SK-N-SH treated with all-trans-retinoic acid at 6 μM for 48 hours (cell line): ENCODE measurements at regions not wholly inside any gene's neighbourhood (a gene's known extent, or its start where the extent isn't known, plus 50 kb on each side); places are given as distances from the start of the nearest gene placed in this dataset.

Experiments used
- ATAC-seq: fragments of 200-7000 bp; cut with Tn5 transposase; 3 replicates; pipeline ENCODE4 v1.9.1; 2020; ENCODE audit warnings: mild to moderate bottlenecking, moderate library complexity
- ARNTL ChIP-seq: fragments of 450-650 bp; formaldehyde crosslinking; IDR thresholded peaks from 2 replicates; pipeline ENCODE4 v1.5.0; 2020; ENCODE audit warnings: low read depth, mild to moderate bottlenecking, moderate library complexity, borderline replicate concordance
- BACH2 ChIP-seq: fragments of 250-450 bp; sonication (Bioruptor Pico); IDR thresholded peaks from 2 replicates; pipeline ENCODE4 v1.9.0; 2021; ENCODE audit warnings: mild to moderate bottlenecking, borderline replicate concordance
- CSDC2 ChIP-seq: fragments of 250-450 bp; sonication (Bioruptor Pico); IDR thresholded peaks from 2 replicates; pipeline ENCODE4 v1.5.0; 2020; ENCODE audit warnings: mild to moderate bottlenecking, moderate library complexity
- CSRNP3 ChIP-seq: fragments of 250-450 bp; sonication (Bioruptor Pico); IDR thresholded peaks from 2 replicates; pipeline ENCODE4 v1.5.1; 2021; ENCODE audit warnings: mild to moderate bottlenecking, moderate library complexity
- ESRRG ChIP-seq: fragments of 250-450 bp; sonication (Bioruptor Pico); IDR thresholded peaks from 2 replicates; pipeline ENCODE4 v1.6.1; 2021; ENCODE audit warnings: mild to moderate bottlenecking
- GLIS3 ChIP-seq: fragments of 250-450 bp; sonication (Bioruptor Pico); IDR thresholded peaks from 2 replicates; pipeline ENCODE4 v1.5.0; 2020; ENCODE audit warnings: mild to moderate bottlenecking, moderate library complexity
- OSR1 ChIP-seq: fragments of 250-450 bp; sonication (Bioruptor Pico); IDR thresholded peaks from 2 replicates; pipeline ENCODE4 v1.8.0; 2022; ENCODE audit warnings: moderate library complexity, mild to moderate bottlenecking, inconsistent platforms
- PATZ1 ChIP-seq: fragments of 250-450 bp; sonication (Bioruptor Pico); IDR thresholded peaks from 2 replicates; pipeline ENCODE4 v1.8.0; 2020; ENCODE audit warnings: mild to moderate bottlenecking, moderate library complexity, borderline replicate concordance
- POU6F1 ChIP-seq: fragments of 250-450 bp; sonication (Bioruptor Pico); IDR thresholded peaks from 2 replicates; pipeline ENCODE4 v1.8.0; 2021; ENCODE audit warnings: low read depth, mild to moderate bottlenecking, moderate library complexity, borderline replicate concordance
- RARB ChIP-seq: fragments of 250-450 bp; sonication (Bioruptor Pico); IDR thresholded peaks from 2 replicates; pipeline ENCODE4 v1.8.0; 2021; ENCODE audit warnings: mild to moderate bottlenecking, moderate library complexity
- SNAI2 ChIP-seq: fragments of 250-450 bp; sonication (Bioruptor Pico); IDR thresholded peaks from 2 replicates; pipeline ENCODE4 v1.5.0; 2020; ENCODE audit warnings: mild to moderate bottlenecking, moderate library complexity
- TOX ChIP-seq: fragments of 250-450 bp; sonication (Bioruptor Pico); IDR thresholded peaks from 2 replicates; pipeline ENCODE4 v1.8.0; 2021; ENCODE audit warnings: mild to moderate bottlenecking, moderate library complexity, borderline replicate concordance
- TSHZ2 ChIP-seq: fragments of 250-450 bp; sonication (Bioruptor Pico); IDR thresholded peaks from 2 replicates; pipeline ENCODE4 v1.5.0; 2020; ENCODE audit warnings: mild to moderate bottlenecking, moderate library complexity
- ZC3H10 ChIP-seq: fragments of 250-450 bp; sonication (Bioruptor Pico); IDR thresholded peaks from 2 replicates; pipeline ENCODE4 v1.5.1; 2021; ENCODE audit warnings: mild to moderate bottlenecking, moderate library complexity
- ZFP3 ChIP-seq: fragments of 250-450 bp; sonication (Bioruptor Pico); IDR thresholded peaks from 2 replicates; pipeline ENCODE4 v1.5.0; 2020; ENCODE audit warnings: mild to moderate bottlenecking, moderate library complexity
- ZFP30 ChIP-seq: fragments of 450-650 bp; formaldehyde crosslinking; IDR thresholded peaks from 2 replicates; pipeline ENCODE4 v1.5.0; 2022; ENCODE audit warnings: mild to moderate bottlenecking, moderate library complexity
- ZNF565 ChIP-seq: fragments of 450-650 bp; formaldehyde crosslinking; conservative IDR thresholded peaks from 2 replicates; pipeline ENCODE4 v1.5.0; 2020; ENCODE audit warnings: low read depth, mild to moderate bottlenecking, moderate library complexity
- ZNF70 ChIP-seq: fragments of 450-650 bp; formaldehyde crosslinking; IDR thresholded peaks from 2 replicates; pipeline ENCODE4 v1.5.0; 2020; ENCODE audit warnings: mild to moderate bottlenecking, moderate library complexity
- ZNF8 ChIP-seq: fragments of 450-650 bp; formaldehyde crosslinking; IDR thresholded peaks from 2 replicates; pipeline ENCODE4 v1.5.0; 2020; ENCODE audit warnings: mild to moderate bottlenecking, moderate library complexity

- TF ChIP-seq TSHZ2 (CRISPR knock-in tag), result no peak
- TF ChIP-seq ZNF565 (CRISPR knock-in tag), result no peak
- TF ChIP-seq POU6F1 (CRISPR knock-in tag), result no peak
- no peak for TF ChIP-seq ZC3H10 (CRISPR knock-in tag)
- TF ChIP-seq CSDC2, result no peak
- TF ChIP-seq ZNF70 (CRISPR knock-in tag), result no peak
Measured at GRCh38 chr4:188206783-188207182, 67.5 kb downstream of the TRIML1 start (continued).

- no peak for ATAC-seq
Measured at GRCh38 chr4:188214861-188215260, 75.6 kb downstream of the TRIML1 start.

GRCh38 chr4:188218392-188218791 lies 79.2 kb downstream of the TRIML1 start:
- TF ChIP-seq ESRRG (CRISPR knock-in tag) (no peak), ZFP30 (no peak), CSDC2 (no peak), TOX (no peak), RARB (no peak), POU6F1 (CRISPR knock-in tag) (no peak), ARNTL (CRISPR knock-in tag) (no peak), ZC3H10 (CRISPR knock-in tag) (no peak), CSRNP3 (CRISPR knock-in tag) (no peak), ZNF70 (CRISPR knock-in tag) (no peak), SNAI2 (CRISPR knock-in tag) (no peak), ZNF8 (CRISPR knock-in tag) (no peak)
- ATAC-seq, result no peak

More at GRCh38 chr4:188214861-188215260, 75.6 kb downstream of the TRIML1 start:
- TF ChIP-seq TOX (no peak), ESRRG (CRISPR knock-in tag) (no peak), BACH2 (CRISPR knock-in tag) (no peak), ZFP3 (no peak), ZNF565 (CRISPR knock-in tag) (no peak), ARNTL (CRISPR knock-in tag) (no peak)

- no peak for ATAC-seq
- TF ChIP-seq OSR1 (CRISPR knock-in tag) (no peak), ZNF565 (CRISPR knock-in tag) (no peak), PATZ1 (CRISPR knock-in tag) (no peak), ZFP3 (no peak), CSRNP3 (CRISPR knock-in tag) (no peak), ESRRG (CRISPR knock-in tag) (no peak), TSHZ2 (CRISPR knock-in tag) (no peak), GLIS3 (no peak), RARB (no peak), ARNTL (CRISPR knock-in tag) (no peak), ZNF8 (CRISPR knock-in tag) (no peak), TOX (no peak), POU6F1 (CRISPR knock-in tag) (no peak)
Measured at GRCh38 chr4:188220006-188220405, 80.8 kb downstream of the TRIML1 start.
